ENCODE measurements at regions not wholly inside any gene's neighbourhood (a gene's known extent, or its start where the extent isn't known, plus 50 kb on each side); places are given as distances from the start of the nearest gene placed in this dataset.

- TF ChIP-seq PRDM1 (tag by site-specific recombination; IDR thresholded peaks at IDR 0.05) (no peak), ZNF777 (tag by site-specific recombination; IDR thresholded peaks at IDR 0.05; ENCODE audit: borderline replicate concordance) (no peak), CTCF (tag by site-specific recombination; IDR thresholded peaks at IDR 0.05) (no peak), KLF16 (tag by site-specific recombination; IDR thresholded peaks at IDR 0.05) (no peak), KLF10 (tag by site-specific recombination; IDR thresholded peaks at IDR 0.05) (no peak), ZFP41 (tag by site-specific recombination; IDR thresholded peaks at IDR 0.05; ENCODE audit: borderline replicate concordance) (no peak), ZNF629 (tag by site-specific recombination; IDR thresholded peaks at IDR 0.05) (no peak), ZNF274 (IDR thresholded peaks at IDR 0.05; ENCODE audit: low read length) (no peak), ZNF274 (tag by site-specific recombination; IDR thresholded peaks at IDR 0.05; ENCODE audit: borderline replicate concordance) (no peak), ZNF184 (tag by site-specific recombination; IDR thresholded peaks at IDR 0.05) (no peak), ZNF362 (tag by site-specific recombination; IDR thresholded peaks at IDR 0.05) (no peak)
These were observed 187.2 kb downstream of the RPL10L start for GRCh38 chr14:46464341-46464740.
